ENCODE measurements at regions not wholly inside any gene's neighbourhood (a gene's known extent, or its start where the extent isn't known, plus 50 kb on each side); places are given as distances from the start of the nearest gene placed in this dataset.

DNA sequence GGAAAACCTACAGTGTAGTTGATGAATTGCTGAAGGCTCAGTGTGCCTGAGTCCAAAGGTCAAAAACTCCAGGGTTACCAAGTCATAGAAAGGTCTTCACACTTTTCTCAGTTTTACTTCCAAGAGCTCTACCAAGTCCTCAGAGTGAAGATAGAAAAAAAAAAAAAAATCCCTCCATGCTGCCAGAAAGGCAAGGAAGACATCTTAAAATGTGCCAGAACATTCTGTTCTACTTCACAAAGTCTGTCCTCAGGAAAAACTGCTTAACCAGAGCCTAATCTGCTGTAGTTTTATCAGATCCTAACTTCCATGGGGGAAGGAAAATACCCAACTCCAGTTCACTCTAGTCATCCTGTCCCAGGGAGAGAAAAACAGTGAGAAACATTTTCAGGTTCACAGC is 175.6 kb upstream of the CDH11 start:
- Mint-ChIP-seq H3K4me3 (no peak overlapping the region), H3K9me3 (no peaks in the 10 kb centered on the region), H3K27me3 (ENCODE audit: insufficient read depth) (no peaks in the 10 kb centered on the region), H3K27ac (no peak overlapping the region), H3K4me1 (peaks cover 29% of the 10 kb centered on the region), H3K36me3 (ENCODE audit: low read depth) (no peaks in the 10 kb centered on the region)
- TF ChIP-seq, protein P1, sequence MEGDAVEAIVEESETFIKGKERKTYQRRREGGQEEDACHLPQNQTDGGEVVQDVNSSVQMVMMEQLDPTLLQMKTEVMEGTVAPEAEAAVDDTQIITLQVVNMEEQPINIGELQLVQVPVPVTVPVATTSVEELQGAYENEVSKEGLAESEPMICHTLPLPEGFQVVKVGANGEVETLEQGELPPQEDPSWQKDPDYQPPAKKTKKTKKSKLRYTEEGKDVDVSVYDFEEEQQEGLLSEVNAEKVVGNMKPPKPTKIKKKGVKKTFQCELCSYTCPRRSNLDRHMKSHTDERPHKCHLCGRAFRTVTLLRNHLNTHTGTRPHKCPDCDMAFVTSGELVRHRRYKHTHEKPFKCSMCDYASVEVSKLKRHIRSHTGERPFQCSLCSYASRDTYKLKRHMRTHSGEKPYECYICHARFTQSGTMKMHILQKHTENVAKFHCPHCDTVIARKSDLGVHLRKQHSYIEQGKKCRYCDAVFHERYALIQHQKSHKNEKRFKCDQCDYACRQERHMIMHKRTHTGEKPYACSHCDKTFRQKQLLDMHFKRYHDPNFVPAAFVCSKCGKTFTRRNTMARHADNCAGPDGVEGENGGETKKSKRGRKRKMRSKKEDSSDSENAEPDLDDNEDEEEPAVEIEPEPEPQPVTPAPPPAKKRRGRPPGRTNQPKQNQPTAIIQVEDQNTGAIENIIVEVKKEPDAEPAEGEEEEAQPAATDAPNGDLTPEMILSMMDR (conservative IDR thresholded peaks at IDR 0.05) = no peak
- Histone ChIP-seq H3K4me3 (ENCODE audit: low read length) (no peak overlapping the region), H3K9ac (ENCODE audit: extremely low read depth, low read length, poor library complexity, severe bottlenecking) (no peak overlapping the region), H3K9me3 (ENCODE audit: control insufficient read depth, low read length) (no peaks in the 10 kb centered on the region), H3K4me1 (ENCODE audit: control insufficient read depth, insufficient read depth, low read length) (peaks cover 9% of the 10 kb centered on the region), H3K36me3 (ENCODE audit: control insufficient read depth, insufficient read depth, low read length) (no peaks in the 10 kb centered on the region), H3K27me3 (ENCODE audit: control insufficient read depth, insufficient read depth, low read length, poor library complexity, severe bottlenecking) (no peaks in the 10 kb centered on the region), H3K27ac (ENCODE audit: low read depth, low read length) (no peak overlapping the region)
- DNase-seq = no peak

DNA sequence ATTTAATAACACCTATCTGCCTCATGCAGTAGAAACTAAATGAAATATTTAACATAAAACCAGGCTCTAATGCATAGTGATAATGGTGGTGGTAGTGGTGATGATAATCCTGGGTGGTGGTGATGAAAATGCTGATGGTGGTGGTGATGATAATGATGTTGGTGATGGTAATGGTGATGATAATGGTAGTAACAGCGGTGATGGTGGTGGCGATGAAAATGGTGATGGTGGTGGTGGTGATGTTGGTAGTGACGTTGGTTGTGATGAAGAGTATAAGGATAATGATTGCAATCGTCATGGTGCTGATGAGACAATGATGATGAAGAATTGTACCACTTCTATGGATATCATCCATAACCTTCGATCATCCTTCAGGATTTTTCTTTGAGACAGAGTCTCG is 173.7 kb upstream of the CDH11 start:
- H3K4me3 Mint-ChIP-seq = no peak overlapping the region
- Histone ChIP-seq H3K9ac (ENCODE audit: extremely low read depth, low read length, poor library complexity, severe bottlenecking) (no peak overlapping the region), H3K27me3 (ENCODE audit: control insufficient read depth, insufficient read depth, low read length, poor library complexity, severe bottlenecking) (no peaks in the 10 kb centered on the region), H3K27ac (ENCODE audit: low read depth, low read length) (no peak overlapping the region), H3K4me1 (ENCODE audit: control insufficient read depth, insufficient read depth, low read length) (peaks cover 9% of the 10 kb centered on the region), H3K9me3 (ENCODE audit: control insufficient read depth, low read length) (no peaks in the 10 kb centered on the region), H3K4me3 (ENCODE audit: low read length) (no peak overlapping the region), H3K36me3 (ENCODE audit: control insufficient read depth, insufficient read depth, low read length) (no peaks in the 10 kb centered on the region)
- no peaks in the 10 kb centered on the region for H3K36me3 Mint-ChIP-seq (ENCODE audit: low read depth)
- peaks cover 29% of the 10 kb centered on the region for H3K4me1 Mint-ChIP-seq
- TF ChIP-seq, protein P1 (conservative IDR thresholded peaks at IDR 0.05) = no peak
- no peak overlapping the region for H3K27ac Mint-ChIP-seq
- DNase-seq = no peak
- H3K27me3 Mint-ChIP-seq (ENCODE audit: insufficient read depth) = no peaks in the 10 kb centered on the region
- 91 to 94% methylated on average over 5 to 6 of the region's 6 CpGs for WGBS, 2 experiments (ENCODE audit: insufficient coverage in 1 of 2, insufficient read length in 1 of 2)
- no peaks in the 10 kb centered on the region for H3K9me3 Mint-ChIP-seq

DNA sequence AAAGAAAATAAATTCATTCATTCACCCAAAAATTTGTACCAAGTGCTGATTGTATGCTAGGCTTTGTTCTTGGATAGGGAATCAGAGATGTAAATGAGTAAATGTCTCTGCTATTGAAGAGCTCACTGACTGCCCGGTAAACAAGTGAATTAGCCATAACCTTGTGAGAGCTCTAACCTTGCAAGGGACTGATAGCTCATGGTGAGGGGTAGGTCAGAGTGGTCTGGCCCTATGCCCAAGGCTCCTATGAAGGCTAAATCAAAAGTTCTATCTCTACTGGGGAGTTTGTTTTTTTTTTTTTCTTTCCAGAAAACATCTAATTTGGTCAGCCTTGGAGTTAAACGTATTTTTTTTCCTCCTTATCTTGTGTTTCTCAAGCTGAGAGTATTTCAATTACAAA is 172.8 kb upstream of the CDH11 start:
- WGBS, 2 experiments (ENCODE audit: insufficient coverage in 1 of 2, insufficient read length in 1 of 2) = 78 to 80% methylated on average over 1 of the region's 2 CpGs

More for the DNA sequence above, 172.8 kb upstream of the CDH11 start:
- Mint-ChIP-seq H3K27ac (no peak overlapping the region), H3K27me3 (ENCODE audit: insufficient read depth) (no peaks in the 10 kb centered on the region), H3K4me1 (peaks cover 29% of the 10 kb centered on the region), H3K9me3 (no peaks in the 10 kb centered on the region), H3K4me3 (no peak overlapping the region), H3K36me3 (ENCODE audit: low read depth) (no peaks in the 10 kb centered on the region)
- H3K27ac ChIP-seq (ENCODE audit: low read depth, low read length) = no peak overlapping the region
- no peaks in the 10 kb centered on the region for H3K36me3 ChIP-seq (ENCODE audit: control insufficient read depth, insufficient read depth, low read length)
- no peak overlapping the region for H3K9ac ChIP-seq (ENCODE audit: extremely low read depth, low read length, poor library complexity, severe bottlenecking)
- no peak for DNase-seq
- no peak overlapping the region for H3K4me3 ChIP-seq (ENCODE audit: low read length)
- no peaks in the 10 kb centered on the region for H3K9me3 ChIP-seq (ENCODE audit: control insufficient read depth, low read length)
- TF ChIP-seq, protein P1 (conservative IDR thresholded peaks at IDR 0.05) = no peak
- no peaks in the 10 kb centered on the region for H3K27me3 ChIP-seq (ENCODE audit: control insufficient read depth, insufficient read depth, low read length, poor library complexity, severe bottlenecking)
- H3K4me1 ChIP-seq (ENCODE audit: control insufficient read depth, insufficient read depth, low read length) = peaks cover 9% of the 10 kb centered on the region

Data from endodermal cell (in vitro differentiated cells).